Right lung (tissue), 2 donors: ENCODE measurements at regions not wholly inside any gene's neighbourhood (a gene's known extent, or its start where the extent isn't known, plus 50 kb on each side); places are given as distances from the start of the nearest gene placed in this dataset.
"Not testable (repeated sequence)": the region's sequence is repeated elsewhere in the genome, so short reads cannot be mapped to it uniquely, and the experiment has no call there.

Experiments used
- DNase-seq, 2 donors: peaks; one replicate each; pipeline ENCODE4 v3.0.0-alpha.2; 2013

DNA sequence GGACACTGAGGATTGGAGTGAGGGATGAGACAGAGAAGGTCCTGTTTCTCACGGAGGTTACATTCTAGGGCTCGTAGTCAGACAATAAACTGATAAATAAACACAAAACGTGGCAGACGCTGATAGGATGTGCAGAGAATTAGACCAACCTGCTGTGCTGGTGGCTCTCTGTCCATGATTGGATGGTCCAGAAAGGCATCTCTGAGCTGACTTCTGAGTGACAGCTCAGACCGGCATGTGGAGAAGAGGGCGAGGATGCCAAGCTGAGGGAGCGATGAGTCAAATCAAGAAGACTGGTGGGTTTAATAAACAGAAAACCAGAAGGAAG lies 132.3 kb upstream of the TAF11L2 start:
- no peak for DNase-seq

DNA sequence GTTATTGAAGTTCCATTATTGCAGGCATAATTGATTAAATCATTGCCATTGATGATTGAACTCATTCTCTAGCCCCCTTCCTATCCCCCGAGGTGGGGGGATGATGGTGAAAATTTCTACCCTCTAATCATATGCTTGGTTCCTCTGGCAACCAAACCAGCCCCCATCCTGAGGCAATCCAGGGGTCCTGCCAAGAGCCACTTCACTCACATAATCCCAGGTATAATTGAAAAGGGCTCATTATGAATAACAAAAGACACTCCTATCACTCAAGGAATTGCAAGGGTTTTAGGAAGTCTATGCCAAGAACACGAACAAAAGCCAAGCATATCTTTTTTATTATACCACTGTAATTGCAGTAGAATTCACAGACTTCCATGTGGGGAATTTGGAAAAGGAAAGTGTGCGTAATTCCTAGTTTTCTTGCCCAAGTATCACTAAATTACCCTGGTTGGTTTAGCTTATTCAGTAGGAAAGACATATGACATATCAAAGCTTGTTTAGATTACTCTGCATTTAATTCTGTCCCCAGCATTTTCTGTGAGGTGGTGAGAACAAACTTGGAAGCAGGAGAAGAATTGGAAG lies 130.7 kb upstream of the TAF11L2 start:
- no peak for DNase-seq

DNA sequence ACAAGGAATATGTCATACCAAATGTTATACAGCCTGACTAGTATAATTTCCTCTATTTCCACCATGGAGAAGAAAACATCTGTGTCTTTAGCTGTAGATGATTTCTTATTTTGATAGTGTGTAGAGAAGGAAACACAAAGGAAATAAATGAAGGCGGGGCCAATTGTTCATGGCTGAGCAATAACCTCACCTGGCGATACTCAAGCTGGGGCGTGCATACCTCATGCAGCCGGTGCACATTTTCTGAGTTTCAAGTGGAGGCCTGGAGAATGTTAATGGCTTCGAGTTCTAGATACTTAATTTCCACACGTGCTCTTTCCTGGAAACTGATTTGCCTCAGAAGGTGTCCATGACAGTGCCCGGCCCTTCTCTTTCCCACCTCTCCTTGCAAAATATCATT lies 127.4 kb upstream of the TAF11L2 start:
- DNase-seq, result no peak

DNA sequence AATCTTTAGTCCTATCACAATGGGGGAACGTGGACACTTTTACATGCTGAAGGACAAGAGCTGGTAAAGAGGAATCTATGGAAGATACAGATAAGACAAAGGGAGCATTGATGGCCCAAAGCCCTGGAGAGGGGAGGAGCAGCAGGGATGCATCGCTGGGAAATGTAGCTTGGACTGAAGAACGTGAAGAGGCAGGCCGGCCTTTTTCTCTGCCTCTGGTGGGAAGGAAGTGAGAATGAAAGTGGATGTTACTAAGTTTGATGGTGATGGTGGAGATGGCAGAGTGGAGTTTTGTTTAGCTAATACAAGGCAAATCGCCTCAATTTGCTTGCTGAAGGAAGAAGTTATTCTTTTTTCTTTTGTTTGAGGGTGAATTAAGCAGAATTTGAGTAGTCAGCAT lies 124.6 kb upstream of the TAF11L2 start:
- no peak for DNase-seq

DNA sequence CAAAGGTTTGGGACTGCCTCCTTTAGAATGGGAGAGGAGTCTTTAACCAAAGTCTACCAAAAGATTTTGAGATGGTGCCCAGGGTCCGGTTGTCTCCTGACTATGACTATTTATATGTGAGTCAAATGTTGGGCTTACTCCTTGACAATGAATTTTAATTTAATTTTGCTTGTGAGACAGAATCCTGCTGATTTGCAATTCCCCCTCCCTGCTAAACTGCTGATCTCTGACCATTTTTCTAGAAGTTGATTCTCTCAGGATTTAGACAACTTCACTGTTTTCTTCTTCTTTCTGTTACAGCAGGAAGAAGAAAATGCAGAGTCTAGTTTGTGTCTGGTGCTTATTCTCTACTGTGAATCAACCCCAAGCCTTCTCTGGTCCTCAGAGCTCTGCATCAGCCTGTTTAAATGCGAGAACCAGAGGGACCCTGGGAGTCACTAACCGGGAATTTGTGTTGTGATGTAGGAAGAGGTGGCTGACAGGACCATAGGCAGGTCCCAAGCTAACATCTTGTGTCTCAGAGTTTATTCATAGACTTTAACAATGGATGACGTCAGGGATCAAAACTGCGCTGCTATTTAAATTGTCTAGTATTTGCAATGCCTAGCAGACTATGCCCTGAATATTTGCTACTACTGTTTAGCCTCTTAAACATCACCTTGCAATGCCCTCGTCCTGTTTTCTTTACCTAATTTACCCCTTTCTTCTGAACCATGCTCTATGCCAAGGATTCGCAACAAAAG lies 124.0 kb upstream of the TAF11L2 start:
- no peak for DNase-seq

DNA sequence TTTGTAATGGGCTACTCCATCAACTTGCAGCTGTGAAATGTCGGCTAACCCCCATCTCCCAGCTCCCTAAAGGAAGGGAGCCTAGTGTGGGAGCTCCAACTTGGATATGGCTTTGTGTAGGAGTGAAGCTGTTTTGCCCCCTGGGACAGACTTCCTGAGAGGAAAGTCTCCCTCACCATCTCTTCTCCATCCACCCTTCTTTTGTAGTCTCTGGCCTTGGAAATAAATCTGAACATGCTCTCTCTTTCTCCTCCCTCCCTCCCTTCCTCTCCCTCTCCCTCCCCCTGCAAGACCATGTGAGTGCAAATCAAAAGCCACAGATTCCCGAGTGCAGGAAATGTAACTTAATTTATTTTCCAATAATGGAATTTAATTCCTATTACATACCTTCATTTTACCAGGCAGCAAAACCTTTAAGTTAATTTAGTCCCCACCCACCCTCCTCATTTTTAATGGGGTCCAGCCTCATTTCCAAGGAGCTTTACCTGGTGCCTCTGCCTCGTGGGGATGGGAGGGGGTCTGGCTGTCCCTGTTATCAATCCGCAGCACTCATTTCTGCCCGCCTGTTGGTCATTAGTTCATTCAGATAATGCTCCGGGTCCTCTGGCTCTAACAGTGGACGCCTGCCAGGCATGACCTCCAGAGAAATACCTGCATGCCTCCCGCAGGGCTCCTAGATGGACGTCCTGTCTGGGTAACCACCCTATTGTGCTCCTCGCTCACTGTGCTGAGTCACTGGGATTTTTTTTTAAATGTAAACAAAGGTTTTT lies 122.9 kb upstream of the TAF11L2 start:
- no peak for DNase-seq

DNA sequence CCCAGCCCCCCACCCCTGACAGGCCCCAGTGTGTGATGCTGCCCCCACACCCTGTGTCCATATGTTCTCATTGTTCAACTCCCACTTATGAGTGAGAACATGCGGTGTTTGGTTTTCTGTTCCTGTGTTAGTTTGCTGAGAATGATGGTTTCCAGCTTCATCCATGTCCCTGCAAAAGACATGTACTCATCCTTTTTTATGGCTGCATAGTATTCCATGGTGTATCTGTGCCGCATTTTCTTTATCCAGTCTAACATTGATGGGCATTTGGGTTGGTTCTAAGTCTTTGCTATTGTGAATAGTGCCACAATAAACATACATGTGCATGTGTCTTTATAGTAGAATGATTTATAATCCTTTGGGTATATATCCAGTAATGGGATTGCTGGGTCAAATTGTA lies 122.1 kb upstream of the TAF11L2 start:
- DNase-seq, result not testable (repeated sequence)

DNA sequence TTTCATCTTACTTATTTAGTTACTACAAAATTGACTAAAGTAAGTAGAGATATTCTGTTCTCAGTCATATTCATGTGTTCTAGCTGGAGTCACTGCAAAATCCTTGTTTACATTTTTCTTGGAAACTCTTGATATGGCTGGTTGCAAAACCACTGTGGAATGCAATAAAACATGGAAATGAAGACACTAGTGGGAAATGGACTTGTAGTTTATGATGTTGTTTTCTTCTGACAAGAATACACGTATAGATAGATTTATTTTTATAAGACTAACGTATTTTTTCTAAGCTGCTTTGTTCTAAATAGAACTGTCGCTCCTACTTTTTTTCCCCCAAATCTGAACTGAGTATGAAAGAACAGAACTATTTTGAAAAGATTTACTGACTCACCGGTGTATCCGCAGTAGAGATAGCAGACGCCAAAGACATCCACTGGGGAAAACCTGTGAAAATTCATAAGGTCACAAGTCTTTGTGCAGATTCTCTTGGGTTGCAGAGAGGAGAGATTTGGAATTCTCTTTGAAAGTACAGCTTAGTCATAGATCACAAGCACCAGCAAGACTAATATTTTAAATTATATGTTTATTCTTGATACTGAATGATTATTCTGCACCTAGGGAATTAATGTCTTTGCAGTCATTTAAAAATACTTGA lies 119.6 kb upstream of the TAF11L2 start:
- DNase-seq, result peak; percentile 18 to 41

DNA sequence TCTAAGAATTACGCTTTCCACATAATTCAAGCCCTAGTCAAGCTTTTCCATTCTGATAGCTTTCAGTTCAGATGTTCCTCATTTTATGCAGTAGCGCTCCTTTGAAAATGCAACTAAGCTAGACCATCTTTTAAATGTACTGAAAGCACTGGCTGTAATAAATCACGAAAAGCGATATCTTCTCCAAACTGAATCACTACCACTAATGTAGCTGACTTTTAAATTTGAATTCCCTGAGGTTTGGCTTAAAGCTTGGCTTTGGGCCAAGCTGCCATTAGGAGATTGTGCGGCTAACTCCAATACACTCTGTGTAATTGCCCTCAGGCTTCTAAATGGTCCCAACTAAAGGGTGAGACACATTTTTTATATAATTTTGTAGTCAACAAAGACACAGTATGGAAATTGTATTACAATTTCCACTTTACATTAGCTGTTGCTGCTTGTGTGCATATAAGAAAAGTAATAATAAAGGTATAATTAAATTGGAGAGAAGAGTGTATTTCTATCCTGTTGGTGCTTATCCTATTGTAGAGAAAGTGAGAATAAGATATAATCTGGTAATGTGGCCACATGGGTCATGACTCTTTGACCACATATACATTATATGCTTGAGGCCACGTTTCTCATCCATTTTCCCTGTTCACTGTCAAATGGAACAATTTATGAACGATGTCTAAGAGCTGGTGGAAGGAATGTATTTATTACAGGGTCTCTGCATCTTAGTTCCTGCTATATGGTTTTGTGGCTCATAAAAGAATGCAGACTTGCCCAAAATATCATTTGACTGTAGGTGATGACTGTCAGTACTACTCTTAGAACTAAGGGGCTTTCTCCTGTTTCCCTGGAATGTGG lies 118.7 kb upstream of the TAF11L2 start:
- DNase-seq, result peak in 1 of 2 donors; percentile 19

DNA sequence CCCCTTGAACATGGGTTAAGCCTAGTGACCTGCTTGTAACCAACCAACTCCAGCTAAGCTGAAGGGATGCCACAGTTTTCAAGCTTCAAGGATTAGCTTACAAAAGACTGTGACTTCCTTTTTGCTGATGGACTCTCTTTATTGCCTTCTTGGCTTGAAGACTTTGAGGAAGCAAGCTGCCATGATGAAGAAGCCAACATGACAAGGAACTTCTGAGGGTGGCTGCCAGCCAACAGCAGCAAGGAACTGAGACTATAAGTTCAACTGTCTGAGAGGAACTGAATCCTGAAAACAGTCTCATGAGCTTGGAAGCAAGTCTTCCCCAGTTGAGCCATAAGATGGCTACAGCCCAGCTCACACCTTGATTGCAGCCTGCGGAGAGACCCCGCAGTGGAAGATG lies 116.1 kb upstream of the TAF11L2 start:
- no peak for DNase-seq

DNA sequence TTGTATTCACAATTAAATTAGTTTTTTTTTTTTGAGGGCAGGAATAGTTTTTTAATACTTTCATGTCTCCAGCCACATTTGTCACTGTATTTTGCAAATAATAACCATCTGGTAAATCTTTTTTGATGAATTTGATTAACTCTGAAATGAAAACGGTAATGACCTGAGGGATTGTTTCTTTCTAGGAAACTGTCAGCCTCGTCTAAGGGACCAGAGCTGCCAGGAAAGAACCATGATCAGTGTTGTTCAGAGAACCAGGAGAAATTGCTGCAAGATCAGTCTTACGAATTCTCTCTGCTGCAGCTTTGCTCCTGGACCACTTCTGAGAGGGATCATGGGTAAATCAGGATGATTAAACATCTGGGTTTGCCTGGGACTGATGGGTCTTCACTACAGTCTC lies 114.5 kb upstream of the TAF11L2 start:
- no peak for DNase-seq

DNA sequence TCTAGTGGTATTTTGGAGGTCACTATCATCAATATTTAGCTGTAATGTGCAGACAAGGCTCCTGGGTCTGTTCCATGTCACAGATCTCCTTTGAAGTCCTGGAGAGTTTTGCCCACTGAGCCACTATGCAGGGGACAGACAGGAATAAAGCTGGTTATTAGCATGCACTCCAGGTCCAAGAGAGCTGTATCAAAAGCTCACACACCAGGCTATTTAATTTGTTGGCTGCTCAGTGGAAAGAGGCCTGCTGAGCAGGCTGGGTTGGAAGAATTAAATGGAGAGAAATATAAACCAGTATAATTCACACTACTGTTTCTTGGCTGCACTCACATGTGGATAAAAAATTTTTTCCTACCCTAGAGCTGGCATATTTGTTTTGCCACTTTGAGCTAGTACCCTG lies 113.8 kb upstream of the TAF11L2 start:
- no peak for DNase-seq

DNA sequence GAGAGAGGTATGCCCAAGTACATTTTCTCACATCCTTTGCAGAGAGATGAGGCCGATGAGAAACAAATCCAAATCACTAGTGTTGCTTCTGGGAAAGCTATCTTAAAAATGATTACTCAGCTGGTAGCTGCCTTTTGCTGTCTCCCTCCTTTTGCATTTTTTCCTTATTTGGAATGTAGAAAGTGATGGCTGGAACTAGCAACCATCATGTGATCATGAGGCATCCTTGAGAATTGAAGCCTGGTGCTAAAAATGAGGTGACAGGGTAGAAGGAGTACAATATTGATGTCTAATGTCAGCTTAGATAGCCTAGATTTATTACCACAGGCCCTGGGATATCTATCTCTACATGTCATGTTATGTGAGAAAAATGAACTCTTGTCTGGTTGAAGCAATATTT lies 109.3 kb upstream of the TAF11L2 start:
- no peak for DNase-seq

DNA sequence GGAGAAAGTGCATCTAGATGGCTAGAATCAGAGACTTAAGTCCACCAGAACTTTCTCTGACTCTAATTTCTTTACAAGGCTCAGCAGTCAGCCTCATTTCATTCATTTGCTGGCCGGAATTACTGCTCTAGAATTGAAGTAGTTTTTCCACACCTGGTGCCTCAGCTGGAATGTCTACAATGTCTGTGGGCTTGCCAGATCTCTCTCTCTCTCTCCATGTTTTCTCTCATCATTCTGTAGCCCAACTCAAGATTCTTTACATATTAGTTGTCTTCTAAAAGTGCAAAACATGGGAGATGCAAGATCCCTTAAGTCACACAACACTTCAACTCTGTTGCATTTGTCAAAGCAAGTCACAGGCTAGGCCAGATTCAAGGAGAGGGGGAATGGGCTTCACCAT lies 103.9 kb upstream of the TAF11L2 start:
- DNase-seq, result no peak

DNA sequence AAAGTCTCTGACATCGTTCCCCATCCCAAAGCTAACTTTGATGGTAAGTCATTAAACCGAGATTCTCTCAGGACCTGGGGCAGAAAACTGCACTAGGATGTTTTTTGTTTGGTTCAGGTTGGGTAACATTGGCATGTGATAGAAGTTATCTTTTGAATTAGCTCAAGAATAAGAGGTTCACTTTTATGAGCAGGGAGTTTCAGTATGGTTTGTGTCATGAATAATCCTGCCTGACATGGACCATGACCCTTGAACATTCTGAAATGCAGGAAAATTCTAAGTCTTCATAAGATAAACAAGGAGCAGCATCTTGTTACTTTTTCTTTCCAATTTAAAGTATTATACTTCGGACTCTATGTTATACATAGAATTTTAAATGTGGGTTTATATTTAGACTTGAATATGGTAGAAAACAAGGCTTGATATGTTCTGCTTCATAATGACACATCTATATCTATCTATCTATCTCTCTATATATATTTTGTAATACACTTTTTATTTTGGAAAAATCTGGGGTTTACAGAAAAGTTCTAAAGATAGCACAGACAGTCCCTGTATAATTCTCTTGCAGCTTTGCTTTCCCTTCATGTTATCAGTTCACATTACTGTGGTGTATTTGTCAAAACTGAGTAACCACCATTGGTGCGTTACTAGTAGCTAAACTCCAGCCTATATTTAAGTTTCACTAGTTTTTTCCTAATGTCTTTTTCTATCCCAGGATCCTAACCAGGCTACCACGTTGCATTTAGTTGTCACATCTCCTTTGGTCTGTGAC lies 102.7 kb upstream of the TAF11L2 start:
- DNase-seq, result no peak

DNA sequence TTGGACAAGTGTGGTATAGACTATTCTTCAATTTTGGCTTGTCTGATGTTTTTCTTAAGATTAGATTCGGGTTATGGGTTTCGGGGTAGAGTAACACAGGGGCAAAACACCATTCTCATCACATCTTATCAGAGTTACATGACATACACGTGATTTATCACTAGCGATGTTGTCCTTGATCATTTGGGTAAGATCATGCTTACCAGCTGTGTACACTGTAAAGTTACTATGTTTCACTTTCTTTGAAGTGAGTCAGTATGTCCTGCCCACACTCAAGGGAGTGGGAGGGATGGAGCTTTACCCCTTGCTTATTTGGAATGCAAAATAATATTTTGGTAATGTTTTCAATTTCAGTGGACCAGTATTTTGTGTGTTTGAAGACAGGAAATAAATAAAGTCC lies 101.8 kb upstream of the TAF11L2 start:
- DNase-seq, result no peak

DNA sequence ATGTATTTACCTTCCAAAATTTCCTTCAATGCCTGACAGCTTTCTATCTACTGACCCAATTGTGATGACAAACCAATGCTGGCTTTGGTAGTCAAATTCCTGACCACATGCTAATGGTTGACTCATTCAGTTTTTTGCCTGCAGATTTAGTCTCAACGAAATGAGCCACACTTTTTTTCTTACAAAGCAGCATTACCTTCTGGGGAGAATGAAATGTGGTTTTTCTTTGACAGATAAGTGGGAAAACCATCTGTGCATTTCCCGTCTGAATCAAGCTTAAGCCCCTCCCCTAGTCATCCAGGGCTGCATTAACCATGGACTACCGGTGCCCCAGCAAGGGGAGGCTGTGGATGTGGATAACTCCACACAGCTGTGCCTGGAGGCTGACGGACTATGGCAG lies 99.6 kb upstream of the TAF11L2 start:
- DNase-seq, result no peak

DNA sequence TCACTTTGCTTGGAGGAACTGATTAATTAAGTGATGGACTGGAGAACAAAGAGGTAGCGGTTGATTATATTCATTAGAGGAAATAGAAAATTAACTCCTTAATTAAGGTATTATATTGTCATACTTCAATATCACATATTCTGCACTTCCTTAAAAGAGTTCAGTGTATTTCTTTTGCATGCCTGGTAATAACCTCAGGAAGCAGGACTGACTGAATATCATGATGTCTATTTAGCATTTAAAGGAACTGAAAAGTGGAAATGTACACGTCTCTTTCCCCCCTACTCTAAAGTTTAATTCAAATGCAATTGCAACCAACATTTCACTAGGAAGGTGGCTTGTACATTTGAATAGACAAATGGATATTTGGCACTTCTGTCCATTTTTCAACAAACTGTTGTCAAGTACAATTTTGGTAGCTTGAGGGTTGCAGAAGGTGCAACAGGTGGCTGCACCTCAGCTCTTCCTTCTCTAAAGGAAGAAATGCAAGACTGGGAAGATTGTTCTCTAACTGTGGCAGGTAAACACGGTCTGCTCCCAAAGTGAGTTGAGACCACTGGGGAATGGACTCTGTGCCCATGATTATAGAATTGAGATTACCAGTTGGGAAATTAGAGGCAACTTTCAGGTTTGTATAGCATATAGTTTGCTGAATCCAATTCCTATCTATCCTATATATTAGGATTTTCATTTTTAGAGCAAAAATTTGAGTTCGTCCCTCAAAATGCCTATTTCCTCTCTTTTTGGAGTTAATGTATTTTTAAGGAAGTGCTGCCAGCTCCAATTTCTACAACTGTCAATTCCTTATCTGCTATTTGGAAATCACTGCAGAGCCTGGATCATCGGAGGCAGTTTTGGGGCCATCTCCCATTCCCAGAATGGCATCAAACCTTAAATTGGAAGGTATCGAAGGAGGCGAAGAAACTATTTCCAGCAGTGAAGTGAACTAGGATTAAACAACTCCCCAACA lies 98.9 kb upstream of the TAF11L2 start:
- no peak for DNase-seq

DNA sequence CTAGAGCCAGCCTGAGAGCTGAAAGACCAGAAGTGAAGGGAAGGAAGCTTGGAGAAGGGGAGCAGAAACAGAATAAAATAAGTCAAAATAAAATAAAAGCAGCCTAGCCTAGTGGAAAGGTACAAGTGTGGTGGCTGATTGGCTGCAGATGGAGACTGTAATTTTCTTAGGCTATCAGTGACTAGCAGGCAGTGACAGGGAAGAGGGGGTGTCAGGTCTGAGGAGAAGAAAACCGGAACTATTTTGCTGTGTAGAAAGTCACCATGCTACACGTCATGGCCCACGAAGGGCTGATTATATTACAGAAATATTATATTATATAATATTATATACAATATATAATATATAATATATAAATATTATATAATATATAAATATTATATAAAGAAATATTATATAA lies 98.1 kb upstream of the TAF11L2 start:
- DNase-seq, result no peak
